GM18907 (cell line): ENCODE measurements at regions not wholly inside any gene's neighbourhood (a gene's known extent, or its start where the extent isn't known, plus 50 kb on each side); places are given as distances from the start of the nearest gene placed in this dataset.
"Not testable (repeated sequence)": the region's sequence is repeated elsewhere in the genome, so short reads cannot be mapped to it uniquely, and the experiment has no call there.

ENCODE experiments used
- ATAC-seq: cut with Tn5 transposase; IDR thresholded peaks from one replicate; pipeline ENCODE4 v1.9.1; 2021; ENCODE audit warnings: mild to moderate bottlenecking, moderate library complexity; ENCODE audit not compliant: unreplicated experiment

- ATAC-seq: no peak
These were observed 182.6 kb downstream of the ATOH1 start for GRCh38 chr4:94011190-94011589.

- ATAC-seq: no peak
These were observed 186.1 kb downstream of the ATOH1 start for GRCh38 chr4:94014484-94015136.

GRCh38 chr4:94015956-94016355 lies 187.4 kb downstream of the ATOH1 start:
- no peak for ATAC-seq

- ATAC-seq: no peak
These were observed 174.9 kb upstream of the SMARCAD1 start for GRCh38 chr4:94032754-94033153.

GRCh38 chr4:94036964-94037363 lies 170.7 kb upstream of the SMARCAD1 start:
- peak; percentile 89 for ATAC-seq

- no peak for ATAC-seq
These were observed 169.5 kb upstream of the SMARCAD1 start for GRCh38 chr4:94038195-94038594.

GRCh38 chr4:94039226-94039625 lies 168.4 kb upstream of the SMARCAD1 start:
- ATAC-seq: no peak

GRCh38 chr4:94044471-94044870 lies 163.2 kb upstream of the SMARCAD1 start:
- ATAC-seq: not testable (repeated sequence)

- no peak for ATAC-seq
These were observed 144.6 kb upstream of the SMARCAD1 start for GRCh38 chr4:94063084-94063483.

GRCh38 chr4:94068753-94069719 lies 138.6 kb upstream of the SMARCAD1 start:
- ATAC-seq: no peak

- peak; percentile 48 for ATAC-seq
These were observed 131.2 kb upstream of the SMARCAD1 start for GRCh38 chr4:94076498-94076897.

- no peak for ATAC-seq
These were observed 123.5 kb upstream of the SMARCAD1 start for GRCh38 chr4:94084155-94084554.

GRCh38 chr4:94099141-94099540 lies 108.5 kb upstream of the SMARCAD1 start:
- ATAC-seq: not testable (repeated sequence)

GRCh38 chr4:94112644-94113043 lies 95.0 kb upstream of the SMARCAD1 start:
- no peak for ATAC-seq

GRCh38 chr4:94115687-94116086 lies 92.0 kb upstream of the SMARCAD1 start:
- no peak for ATAC-seq

- no peak for ATAC-seq
These were observed 90.8 kb upstream of the SMARCAD1 start for GRCh38 chr4:94116842-94117241.

- no peak for ATAC-seq
These were observed 81.0 kb upstream of the SMARCAD1 start for GRCh38 chr4:94126669-94127068.

- ATAC-seq: peak; percentile 85
These were observed 79.8 kb upstream of the SMARCAD1 start for GRCh38 chr4:94127707-94128328.

- no peak for ATAC-seq
These were observed 76.5 kb upstream of the SMARCAD1 start for GRCh38 chr4:94131212-94131611.

- no peak for ATAC-seq
These were observed 72.0 kb upstream of the SMARCAD1 start for GRCh38 chr4:94135701-94136100.

- ATAC-seq: no peak
These were observed 67.6 kb upstream of the SMARCAD1 start for GRCh38 chr4:94139931-94140612.
